HG02759 (cell line): ENCODE measurements at regions not wholly inside any gene's neighbourhood (a gene's known extent, or its start where the extent isn't known, plus 50 kb on each side); places are given as distances from the start of the nearest gene placed in this dataset.
"Not testable (repeated sequence)": the region's sequence is repeated elsewhere in the genome, so short reads cannot be mapped to it uniquely, and the experiment has no call there.

Experiments used
- ATAC-seq: cut with Tn5 transposase; IDR thresholded peaks from one replicate; pipeline ENCODE4 v1.9.1; 2021; ENCODE audit warnings: mild to moderate bottlenecking, moderate library complexity; ENCODE audit not compliant: unreplicated experiment

DNA sequence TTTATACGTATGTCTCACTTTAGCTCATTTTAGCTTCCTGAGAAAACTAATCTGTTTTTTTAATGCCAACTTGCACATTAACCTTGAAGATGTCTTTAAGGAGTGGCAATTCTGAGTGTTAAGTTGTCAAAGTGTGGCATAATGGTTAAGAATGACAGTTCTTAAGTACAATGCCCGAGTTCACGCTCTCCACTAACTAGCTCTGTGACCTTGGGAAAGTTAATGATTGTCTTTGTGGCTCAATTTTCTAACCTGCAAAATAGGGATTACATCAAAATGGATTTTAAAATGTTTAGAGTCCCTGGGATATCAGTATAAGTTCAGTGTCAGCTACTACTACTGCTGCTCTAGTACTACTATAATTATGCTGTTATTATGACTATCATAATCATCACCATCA is 409.7 kb downstream of the SOCS6 start:
- no peak for ATAC-seq

DNA sequence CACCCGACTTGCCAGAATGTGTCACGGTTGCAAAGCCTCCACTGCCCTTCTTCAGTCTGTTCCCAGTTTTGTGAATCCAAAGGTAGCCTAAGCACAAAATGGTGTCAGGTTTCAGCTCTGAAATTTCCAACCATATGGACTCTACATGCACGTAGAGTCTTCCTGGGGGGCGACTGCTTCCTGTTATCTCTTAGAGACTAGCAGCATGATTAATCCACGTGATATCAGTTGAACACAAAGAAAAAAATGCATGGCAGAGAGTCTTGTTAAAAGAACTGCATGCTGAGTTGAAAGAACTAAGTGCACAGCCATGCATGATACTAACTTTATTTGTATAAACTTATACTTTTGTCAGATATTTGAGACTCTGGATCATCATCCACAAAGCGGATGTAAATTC is 404.4 kb downstream of the SOCS6 start:
- no peak for ATAC-seq

DNA sequence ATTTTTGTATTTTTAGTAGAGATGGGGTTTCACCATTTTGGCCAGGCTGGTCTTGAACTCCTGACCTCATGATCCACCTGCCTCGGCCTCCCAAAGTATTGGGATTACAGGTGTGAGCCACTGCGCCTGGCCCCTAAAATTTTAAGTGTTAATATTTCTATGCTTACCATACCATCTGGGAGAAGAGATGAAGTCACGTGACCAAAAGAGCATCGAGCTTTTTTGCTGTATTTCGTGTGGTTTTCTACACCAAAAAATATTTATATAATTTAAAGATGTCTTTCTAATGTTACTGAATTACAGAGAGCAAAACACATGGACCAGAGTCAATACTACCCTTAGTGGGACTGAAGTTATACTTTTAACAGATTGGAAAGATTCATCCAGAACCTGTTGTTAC is 400.9 kb downstream of the SOCS6 start:
- not testable (repeated sequence) for ATAC-seq

DNA sequence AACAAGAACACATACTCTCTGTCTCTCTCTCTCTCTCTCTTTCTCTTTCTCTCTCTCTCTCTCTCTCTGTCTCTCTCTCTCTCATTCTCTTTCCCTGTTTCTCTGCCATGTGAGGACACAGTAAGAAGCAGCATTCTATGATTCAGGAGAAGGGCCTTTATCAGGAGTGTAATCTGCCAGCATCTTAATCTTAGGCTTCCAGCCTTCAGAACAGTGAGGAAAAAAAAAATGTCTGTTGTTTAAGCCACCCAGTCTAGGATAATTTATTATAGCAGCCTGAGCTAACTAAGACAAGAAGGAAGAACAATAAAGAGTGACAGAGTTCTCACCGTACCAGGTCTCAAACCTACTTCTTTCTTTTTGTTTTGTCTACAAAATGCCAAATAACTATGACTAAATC is 399.4 kb downstream of the SOCS6 start:
- ATAC-seq: no peak

DNA sequence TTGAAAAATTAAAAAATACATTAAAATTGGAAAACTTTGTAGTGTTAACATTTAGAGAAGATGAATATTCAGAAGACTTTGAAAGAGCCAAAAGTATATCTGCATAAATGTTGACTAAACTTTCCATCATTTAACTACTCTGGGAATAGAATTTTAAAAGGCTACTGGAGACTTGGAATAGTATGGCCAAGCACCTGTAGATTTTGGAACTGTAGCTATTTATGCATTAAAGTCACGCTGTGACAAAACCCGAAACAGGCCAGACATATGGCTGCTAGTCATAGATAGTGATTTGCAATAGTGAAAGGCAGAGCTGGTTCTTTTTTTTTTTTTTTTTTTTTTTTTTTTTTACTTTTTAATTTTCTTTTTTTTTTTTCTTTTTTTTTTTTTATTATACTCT is 396.0 kb downstream of the SOCS6 start:
- ATAC-seq: no peak

DNA sequence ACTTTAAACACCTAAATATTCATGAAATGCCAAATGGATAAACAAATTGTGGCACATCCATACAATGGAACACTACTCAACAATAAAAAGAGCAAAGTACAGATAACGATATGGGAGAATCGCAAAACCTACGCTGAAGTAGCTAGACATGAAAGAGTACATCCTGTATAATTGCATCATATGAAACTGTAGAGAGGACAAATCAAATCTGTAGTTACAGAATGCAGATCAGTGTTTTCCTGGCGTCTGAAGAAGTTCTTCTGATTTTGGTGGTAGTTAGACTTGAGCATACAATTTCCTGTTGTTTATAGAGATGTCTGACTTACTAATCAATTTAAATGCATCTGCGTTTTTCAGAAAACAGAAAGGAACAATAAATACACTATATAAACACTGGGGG is 394.4 kb downstream of the SOCS6 start:
- ATAC-seq: no peak

DNA sequence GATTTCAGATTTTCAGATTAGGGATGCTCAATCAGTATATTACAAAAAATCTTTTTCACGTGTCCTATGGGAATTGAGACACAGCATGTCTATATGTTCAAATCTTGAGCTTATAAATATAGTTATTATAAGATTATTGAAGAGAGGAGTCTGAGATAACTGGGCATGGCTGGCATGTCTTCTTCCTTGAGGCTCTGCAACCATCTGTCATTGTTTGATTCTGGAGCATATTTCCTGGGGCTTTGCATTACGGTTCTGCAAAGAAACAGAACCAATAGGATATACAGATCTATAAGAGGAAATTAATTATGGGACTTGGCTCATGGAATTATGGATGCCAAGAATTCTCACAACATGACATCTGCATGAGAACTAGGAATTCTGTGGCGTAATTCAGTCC is 386.1 kb downstream of the SOCS6 start:
- ATAC-seq: no peak

DNA sequence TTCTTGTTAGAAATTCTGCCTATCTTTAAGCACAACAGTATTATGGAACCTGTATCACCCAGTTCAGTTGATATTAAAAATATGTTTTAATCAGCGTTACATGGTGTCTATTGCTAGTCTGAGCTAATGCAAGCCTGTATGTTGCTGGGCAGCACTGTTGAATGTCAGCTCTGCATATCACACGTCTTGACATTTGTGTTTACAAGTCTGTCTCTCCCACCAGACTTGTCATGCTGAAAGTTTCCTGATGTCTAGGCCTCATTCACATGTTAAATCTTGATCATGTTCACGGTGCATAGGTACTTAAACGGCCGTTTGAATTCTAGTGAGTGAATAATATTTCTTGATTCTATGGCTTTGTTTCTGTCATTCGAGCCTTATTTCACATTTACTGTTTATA is 385.0 kb downstream of the SOCS6 start:
- ATAC-seq: no peak

DNA sequence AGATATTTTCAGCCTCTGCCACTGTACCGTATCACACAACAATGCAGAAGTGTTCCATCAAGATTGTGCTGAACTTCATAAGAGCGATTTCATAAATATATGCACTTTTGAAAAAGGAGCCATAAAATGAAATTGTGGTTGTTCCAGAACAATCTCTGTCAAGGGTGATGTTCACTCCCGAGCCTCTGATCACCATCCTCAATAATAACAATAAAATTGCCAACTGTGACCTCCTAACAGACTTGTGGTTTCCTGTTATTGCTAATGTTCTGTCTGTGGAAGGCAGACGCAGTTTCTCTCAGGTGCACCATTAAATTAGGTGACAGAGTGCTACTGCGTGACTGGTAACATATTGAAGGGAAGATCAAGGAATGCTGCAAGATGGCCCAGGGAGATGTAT is 383.7 kb downstream of the SOCS6 start:
- ATAC-seq: no peak

DNA sequence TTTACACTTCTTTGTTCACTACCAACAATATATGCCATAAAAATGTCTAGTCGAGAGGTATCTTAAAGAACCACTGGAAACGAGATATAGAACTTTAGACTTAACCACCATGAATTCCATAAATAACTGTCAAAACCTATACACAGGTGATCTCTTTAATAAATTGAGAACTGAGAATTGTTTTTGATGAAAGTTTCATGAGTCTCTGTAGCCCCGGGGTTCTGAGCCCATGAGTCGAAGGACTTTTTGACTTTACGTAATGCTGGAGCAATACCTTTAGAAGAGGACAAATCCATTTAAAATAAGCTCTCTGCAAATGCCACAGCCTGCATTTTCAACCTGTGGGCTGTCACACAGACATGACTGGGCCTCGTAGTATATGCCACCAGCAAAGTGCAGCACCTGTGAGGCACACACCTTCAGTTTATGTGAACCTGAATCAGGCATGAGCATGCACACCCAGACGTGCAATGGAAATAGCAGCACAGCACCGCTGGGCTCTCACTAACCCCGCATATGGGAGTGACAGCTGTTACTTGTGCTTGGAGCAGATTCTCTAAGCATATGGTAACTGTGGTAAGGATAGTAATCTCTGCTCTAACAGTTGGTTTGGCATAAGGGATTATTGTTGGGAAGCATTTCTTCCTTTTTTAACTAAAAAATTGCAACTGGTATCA is 383.2 kb downstream of the SOCS6 start:
- no peak for ATAC-seq

DNA sequence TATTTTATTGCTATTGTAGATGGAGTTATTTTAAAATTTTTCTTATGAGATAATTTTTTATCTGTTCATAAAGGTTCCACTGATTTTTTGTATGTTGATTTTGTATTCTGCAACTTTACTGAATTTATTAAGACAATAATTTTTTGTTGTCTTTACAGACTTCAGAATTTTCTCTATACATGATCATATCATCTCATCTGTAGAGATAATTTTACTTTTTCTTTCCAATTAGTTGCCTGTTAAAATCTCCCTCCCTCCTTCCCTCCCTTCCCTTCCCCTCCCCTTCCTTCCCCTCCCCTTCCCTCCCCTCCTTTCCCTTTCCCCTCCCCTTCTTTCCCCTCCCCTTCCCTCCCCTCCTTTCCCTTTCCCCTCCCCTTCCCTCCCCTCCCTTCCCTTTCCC is 378.1 kb downstream of the SOCS6 start:
- ATAC-seq: no peak

DNA sequence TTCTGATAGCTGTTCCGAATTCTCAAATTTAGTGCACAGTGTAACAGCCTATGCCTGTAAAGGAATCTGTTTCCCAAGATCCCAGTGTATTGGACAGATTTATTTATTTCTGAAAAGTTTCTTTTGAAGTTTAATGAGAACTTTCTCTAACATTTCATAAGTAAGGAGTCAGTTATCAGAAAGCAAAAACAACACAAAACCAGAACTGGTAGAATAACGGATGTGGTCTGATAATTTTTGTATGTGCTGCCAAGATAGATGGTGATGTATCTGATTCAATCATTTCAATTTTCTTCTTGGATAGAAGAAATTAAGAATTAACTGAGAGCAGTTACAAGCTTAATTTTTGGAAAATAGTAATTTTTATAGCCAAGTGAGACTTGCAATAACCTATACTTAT is 374.3 kb downstream of the SOCS6 start:
- ATAC-seq: no peak

DNA sequence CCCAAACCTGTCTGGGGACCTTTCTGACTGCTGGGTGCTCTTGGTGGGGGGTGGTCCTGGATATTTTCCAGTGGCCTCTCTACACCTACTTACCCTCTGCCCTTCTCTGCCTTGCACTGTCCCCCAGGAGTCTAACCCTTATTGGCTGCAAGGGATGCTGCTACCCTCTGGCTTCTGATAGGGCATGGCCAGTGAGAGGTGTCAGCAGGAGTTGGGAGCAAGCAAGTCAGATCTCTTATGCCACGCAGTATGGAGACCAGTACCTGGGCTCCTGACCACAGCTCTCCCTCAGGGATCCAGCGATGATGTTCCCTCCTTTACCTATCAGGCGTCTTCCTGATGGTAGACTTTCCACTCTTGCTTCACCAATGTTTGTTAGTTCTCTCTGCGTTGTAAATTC is 373.7 kb downstream of the SOCS6 start:
- no peak for ATAC-seq

DNA sequence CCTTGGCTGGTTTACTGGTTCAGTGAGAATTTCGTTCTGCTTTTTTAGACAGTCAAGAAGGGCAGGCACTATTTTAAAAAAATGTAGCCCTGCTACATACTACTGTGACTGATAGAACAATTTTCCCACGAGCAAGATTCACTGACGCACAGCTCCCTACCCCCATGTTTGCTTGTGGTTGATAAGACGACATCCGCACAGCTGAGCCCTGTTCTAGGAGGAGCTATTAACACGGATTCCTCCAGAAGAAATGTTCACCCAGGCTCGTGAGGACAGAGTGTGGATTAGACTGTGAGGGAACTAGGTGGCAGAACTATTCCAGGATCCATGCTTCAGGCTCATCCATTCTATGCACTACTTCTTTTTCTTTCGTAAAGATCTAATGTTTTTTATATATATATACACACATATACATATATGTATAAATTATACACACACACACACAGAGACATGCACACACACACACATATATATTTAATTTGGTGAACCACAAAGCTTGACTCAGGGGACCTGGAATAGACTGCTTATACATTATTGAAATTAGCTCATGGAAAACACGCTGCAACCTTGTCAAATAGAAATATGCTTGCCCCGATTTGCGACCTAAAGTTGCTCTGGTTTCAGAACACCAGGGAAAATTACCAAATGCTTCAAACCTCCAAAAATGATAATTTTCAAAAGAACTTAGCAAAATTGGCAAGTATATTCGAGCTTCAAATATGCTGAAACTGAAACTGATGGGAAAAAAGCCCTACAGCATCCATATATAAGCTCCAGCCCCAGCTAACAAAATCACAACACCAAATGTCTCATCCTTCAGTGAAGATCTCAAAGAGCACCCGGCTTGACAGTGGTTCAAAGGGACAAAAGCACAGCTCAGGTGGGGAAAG is 370.4 kb downstream of the SOCS6 start:
- ATAC-seq: no peak

DNA sequence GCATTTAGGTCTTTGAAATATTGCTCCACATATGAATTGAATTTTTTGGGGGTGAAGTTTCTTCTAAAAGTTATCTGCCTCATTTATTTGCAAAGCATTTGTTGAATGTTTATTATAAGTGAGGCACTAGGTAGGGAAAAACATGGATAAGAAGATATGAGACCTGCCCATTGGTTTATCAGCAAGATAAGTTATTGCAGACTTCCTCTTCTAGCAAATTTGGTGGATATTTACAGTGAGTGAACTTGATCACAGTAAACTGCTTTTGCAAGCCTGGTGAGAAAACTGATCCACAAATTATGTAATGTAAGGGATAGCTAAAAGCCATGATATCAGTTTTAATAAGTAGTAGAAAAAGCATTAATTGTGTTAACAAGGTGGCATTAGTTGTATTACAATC is 364.8 kb downstream of the SOCS6 start:
- ATAC-seq: no peak

DNA sequence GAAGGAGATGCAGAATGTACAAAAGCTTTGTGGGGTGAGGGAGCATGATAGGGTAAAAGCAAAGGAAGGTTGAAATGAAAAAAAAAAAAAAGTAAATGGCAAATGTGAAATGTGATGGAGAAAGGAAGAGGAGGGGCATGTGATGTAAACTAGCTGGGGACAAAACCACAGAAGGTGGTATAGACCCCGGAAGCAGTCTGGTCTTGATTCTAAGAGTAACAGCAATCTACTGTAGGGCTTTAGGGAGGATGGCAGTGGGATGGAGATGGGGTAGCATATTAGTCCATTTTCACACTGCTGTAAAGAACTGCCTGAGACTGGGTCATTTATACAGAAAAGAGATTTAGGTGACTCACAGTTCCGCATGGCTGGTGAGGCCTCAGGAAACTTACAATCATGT is 362.0 kb downstream of the SOCS6 start:
- no peak for ATAC-seq

DNA sequence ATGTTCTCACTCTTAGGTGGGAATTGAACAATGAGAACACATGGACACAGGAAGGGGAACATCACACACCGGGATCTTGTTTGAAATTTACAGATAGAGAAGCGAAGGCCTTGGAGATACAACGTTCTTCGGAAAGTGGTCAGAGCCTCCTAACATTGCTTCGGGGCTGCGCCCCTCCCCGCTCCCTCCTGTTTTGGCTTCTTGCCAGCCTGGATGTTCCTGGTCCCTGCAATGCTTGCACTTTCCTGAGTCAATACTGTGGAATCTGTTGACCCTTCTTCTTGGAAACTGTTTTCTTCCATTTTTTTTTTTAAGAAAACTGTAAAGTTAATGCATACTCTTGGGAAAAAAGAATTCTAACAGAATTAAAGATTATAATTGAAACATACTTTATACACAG is 360.8 kb downstream of the SOCS6 start:
- ATAC-seq: no peak

DNA sequence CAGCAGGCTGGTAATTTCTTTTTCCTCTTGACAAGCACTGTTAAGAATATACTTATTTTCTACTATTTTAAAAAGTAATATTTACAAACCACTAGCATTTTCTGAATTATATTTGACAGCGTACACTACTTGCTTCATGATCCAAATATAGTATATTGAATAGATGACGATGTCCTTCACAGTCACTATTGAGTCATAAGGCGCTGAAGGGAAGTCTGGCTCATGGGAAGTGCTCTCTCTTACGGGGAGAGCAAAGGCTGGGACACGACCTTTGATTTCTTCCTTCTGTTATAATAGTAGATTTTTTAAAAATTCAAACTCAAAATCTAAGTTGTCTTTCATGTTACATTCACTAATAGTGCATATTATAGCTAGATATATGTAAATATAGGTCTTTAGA is 357.1 kb downstream of the SOCS6 start:
- no peak for ATAC-seq

DNA sequence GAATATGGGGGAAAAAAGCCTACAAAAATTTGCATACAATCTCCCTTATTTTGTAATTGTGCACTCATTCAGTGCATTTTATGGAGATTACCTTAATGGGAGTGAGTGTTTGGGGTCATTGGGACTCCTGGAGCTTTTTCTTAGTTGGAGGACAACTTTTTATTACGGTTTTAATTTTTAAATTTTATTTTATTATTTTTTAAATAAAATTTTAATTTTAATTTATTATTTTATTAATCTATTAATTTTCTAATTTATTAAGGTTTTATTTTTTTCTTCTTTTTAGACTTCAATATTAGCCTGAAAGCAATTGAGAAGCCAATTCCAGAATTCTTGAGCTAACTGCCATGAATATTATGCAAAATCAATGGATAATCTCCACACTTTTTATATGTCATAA is 355.0 kb downstream of the SOCS6 start:
- no peak for ATAC-seq

DNA sequence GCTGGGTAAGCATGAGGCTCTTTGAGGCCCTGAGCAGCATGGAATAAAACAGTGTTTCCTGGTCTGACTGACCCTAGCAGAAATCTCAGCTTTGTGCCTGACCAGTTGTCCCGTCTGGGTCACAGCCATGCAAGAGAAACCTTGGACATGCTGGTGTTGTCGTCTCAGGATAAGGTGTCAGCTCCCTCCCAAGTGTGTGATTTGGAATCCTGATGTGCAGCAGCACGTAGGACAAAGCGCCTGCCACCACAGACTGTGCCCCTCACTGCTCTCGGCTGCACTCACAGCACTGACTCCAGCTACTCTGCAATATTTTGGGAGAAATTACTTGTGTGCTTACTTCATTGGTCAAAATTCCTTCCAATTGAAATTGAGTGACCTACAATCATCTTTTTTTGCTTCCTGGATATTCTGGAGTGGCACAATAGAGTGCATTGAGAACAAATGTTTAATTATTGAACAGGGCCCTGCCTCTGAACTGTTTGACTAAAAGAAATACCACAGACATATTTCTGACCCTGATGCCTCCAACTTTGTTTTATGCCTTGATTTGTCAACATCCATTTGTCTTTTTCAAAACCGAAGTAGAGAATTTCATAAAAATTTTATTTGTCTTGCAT is 352.4 kb downstream of the SOCS6 start:
- ATAC-seq: no peak

DNA sequence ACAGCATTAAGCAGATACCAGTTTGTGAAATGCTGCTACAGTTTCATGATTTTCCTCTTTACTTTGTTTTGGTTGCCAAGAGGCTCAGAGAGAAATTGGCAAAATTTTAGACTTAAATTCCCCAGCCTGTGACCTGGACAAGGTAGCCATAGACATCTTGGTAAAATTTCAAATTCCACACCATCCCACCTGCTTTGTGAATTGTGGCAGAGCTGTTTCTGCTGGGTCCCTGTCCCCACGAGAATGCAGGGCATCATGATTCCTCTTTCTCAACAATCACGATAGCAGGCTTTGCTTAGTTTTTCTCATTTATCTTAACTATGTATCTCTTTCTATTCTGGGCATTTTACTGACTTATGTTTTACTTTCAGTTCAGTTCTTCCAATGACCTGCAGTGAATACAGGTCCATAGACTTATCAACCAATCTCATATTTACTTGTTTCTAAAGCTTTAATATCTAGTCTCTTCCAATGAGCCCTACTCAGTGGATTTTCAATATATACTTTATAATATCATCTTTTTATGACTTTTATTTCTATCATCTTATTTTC is 351.6 kb downstream of the SOCS6 start:
- no peak for ATAC-seq

DNA sequence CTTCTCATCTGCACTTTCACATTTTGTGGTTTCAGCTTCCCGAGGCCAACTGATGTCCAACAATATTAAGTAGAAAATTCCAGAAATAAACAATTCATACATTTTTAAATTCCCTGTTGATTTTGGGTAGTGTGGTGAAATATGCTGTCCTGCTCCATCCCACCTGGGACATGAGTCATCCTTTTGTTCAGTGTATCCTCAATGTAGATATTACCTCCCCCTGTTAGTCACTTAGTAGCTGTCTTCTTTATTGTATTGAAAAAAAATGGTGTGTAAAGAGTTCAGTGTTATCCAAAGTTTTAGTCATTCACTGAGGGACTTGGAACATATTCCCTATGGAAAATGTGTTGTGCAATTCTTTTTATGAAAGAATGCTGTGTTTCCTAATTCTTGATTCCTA is 348.1 kb downstream of the SOCS6 start:
- no peak for ATAC-seq
